KMS-11 (cell line): ENCODE measurements at regions not wholly inside any gene's neighbourhood (a gene's known extent, or its start where the extent isn't known, plus 50 kb on each side); places are given as distances from the start of the nearest gene placed in this dataset.
"Not testable (repeated sequence)": the region's sequence is repeated elsewhere in the genome, so short reads cannot be mapped to it uniquely, and the experiment has no call there.

ENCODE experiments used
- H2AFZ ChIP-seq: fragments of 200-600 bp; sonication (generic); 2 replicates; pipeline ENCODE4 v1.6.1; 2016; ENCODE audit warnings: antibody characterized with exemption, mixed run types, low read depth
- H3K27ac ChIP-seq: fragments of 200-600 bp; sonication (generic); 2 replicates; pipeline ENCODE4 v1.6.1; 2016; ENCODE audit warnings: mild to moderate bottlenecking, mixed run types
- H3K27me3 ChIP-seq: fragments of 200-600 bp; sonication (generic); 2 replicates; pipeline ENCODE4 v1.6.1; 2017; ENCODE audit warnings: mild to moderate bottlenecking, low read depth, mixed run types, moderate library complexity; ENCODE audit not compliant: insufficient read depth
- H3K36me3 ChIP-seq: fragments of 200-600 bp; sonication (generic); 2 replicates; pipeline ENCODE4 v1.6.1; 2017; ENCODE audit warnings: mild to moderate bottlenecking, mixed run types; ENCODE audit not compliant: insufficient read depth
- H3K4me1 ChIP-seq: fragments of 200-600 bp; sonication (generic); 2 replicates; pipeline ENCODE4 v1.6.1; 2016; ENCODE audit warnings: mild to moderate bottlenecking, low read depth, mixed run types; ENCODE audit not compliant: poor library complexity, severe bottlenecking
- H3K4me2 ChIP-seq: fragments of 200-600 bp; sonication (generic); 2 replicates; pipeline ENCODE4 v1.7.0; 2016; ENCODE audit warnings: mild to moderate bottlenecking, mixed run types
- H3K4me3 ChIP-seq: fragments of 200-600 bp; sonication (generic); IDR thresholded peaks from 2 replicates; pipeline ENCODE4 v1.6.1; 2017; ENCODE audit warnings: low read depth, low read length, mixed read lengths; ENCODE audit not compliant: insufficient read depth
- H3K79me2 ChIP-seq: fragments of 200-600 bp; sonication (generic); 2 replicates; pipeline ENCODE4 v1.6.1; 2016; ENCODE audit warnings: low read depth, mixed run types; ENCODE audit not compliant: insufficient read depth
- H3K9ac ChIP-seq: fragments of 200-600 bp; sonication (generic); 2 replicates; pipeline ENCODE4 v1.6.1; 2016; ENCODE audit warnings: mild to moderate bottlenecking, mixed run types
- H4K20me1 ChIP-seq: fragments of 200-600 bp; sonication (generic); 2 replicates; pipeline ENCODE4 v1.6.1; 2016; ENCODE audit warnings: mild to moderate bottlenecking, mixed run types; ENCODE audit not compliant: insufficient read depth
- TF ChIP-seq, protein P1 (sequence below): fragments of 200-600 bp; sonication (generic); conservative IDR thresholded peaks from 2 replicates; pipeline ENCODE4 v1.6.1; 2017; ENCODE audit warnings: low read depth, mild to moderate bottlenecking, antibody characterized with exemption, low read length, moderate library complexity, mixed read lengths

DNA sequence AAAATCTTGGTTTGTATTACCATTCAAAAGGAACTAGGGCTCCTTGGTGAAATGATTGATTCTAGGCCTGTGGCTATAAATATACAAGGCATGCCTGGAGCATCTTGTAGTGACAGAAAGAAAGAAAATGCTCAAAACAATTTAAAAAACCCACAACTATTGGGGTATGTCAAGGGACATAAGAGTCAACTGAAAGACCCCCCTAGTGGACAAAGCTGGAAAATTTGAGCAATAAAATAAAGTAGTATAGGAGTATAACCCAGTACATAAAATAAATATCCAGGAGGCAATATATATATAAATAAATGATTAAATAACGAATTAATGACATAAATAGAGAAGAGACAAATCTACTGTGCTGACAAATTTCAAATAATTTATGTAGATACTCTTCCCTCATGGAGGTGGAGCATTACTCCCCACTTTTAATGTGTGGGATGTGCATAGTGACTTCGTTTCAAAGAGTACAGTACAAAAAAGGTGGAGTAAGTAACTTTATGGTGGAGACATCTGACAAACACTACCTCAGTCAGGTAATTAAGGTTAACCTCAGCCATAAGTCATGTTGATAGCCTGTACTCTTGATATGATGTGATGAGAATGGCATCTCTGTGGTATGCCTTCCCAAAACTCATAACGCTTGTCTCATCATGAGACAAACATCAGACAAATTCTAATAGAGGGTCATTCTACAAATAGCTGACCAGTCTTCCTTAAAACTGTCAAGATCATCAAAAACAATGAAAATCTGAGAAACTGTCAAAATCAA lies 185.0 kb upstream of the GLRA2 start:
- no peaks in the 10 kb centered on the region for H3K27me3 ChIP-seq

DNA sequence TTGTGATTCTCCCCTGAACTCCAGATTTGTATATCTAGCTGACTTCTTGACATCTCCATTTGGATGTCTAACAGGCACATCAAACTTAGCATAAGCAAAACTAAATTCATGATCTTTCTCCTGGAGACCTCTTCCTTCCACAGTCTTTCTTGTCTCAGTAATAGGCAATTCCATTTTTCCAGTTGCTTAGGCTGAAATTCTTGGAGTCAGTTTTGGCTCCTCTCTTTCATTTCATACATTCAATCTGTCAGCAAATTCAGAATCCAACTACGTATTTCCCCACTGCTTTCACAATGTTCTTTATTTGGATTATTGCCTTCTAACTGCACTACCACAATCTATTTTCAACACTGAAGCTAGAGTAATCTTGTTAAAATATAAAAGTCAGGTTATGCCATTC lies 219.9 kb upstream of the GLRA2 start:
- H2AFZ ChIP-seq, result no peak overlapping the region
- H3K4me3 ChIP-seq, result no peak overlapping the region
- no peak overlapping the region for H3K4me2 ChIP-seq
- no peaks in the 10 kb centered on the region for H3K79me2 ChIP-seq
- H4K20me1 ChIP-seq, result no peaks in the 10 kb centered on the region
- no peaks in the 10 kb centered on the region for H3K27me3 ChIP-seq
- no peaks in the 10 kb centered on the region for H3K4me1 ChIP-seq
- H3K27ac ChIP-seq, result no peak overlapping the region
- TF ChIP-seq, protein P1, sequence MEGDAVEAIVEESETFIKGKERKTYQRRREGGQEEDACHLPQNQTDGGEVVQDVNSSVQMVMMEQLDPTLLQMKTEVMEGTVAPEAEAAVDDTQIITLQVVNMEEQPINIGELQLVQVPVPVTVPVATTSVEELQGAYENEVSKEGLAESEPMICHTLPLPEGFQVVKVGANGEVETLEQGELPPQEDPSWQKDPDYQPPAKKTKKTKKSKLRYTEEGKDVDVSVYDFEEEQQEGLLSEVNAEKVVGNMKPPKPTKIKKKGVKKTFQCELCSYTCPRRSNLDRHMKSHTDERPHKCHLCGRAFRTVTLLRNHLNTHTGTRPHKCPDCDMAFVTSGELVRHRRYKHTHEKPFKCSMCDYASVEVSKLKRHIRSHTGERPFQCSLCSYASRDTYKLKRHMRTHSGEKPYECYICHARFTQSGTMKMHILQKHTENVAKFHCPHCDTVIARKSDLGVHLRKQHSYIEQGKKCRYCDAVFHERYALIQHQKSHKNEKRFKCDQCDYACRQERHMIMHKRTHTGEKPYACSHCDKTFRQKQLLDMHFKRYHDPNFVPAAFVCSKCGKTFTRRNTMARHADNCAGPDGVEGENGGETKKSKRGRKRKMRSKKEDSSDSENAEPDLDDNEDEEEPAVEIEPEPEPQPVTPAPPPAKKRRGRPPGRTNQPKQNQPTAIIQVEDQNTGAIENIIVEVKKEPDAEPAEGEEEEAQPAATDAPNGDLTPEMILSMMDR, result no peak
- no peaks in the 10 kb centered on the region for H3K36me3 ChIP-seq
- H3K9ac ChIP-seq, result no peak overlapping the region

More for the DNA sequence above, 185.0 kb upstream of the GLRA2 start:
- Histone ChIP-seq H4K20me1 (no peaks in the 10 kb centered on the region), H3K36me3 (no peaks in the 10 kb centered on the region), H3K27ac (no peak overlapping the region), H3K79me2 (no peaks in the 10 kb centered on the region), H3K4me1 (no peaks in the 10 kb centered on the region), H3K9ac (no peak overlapping the region), H3K4me3 (no peak overlapping the region), H2AFZ (no peak overlapping the region), H3K4me2 (no peak overlapping the region)
- TF ChIP-seq, protein P1, result peak; percentile 46; the same call in 1 of the 2 replicates

DNA sequence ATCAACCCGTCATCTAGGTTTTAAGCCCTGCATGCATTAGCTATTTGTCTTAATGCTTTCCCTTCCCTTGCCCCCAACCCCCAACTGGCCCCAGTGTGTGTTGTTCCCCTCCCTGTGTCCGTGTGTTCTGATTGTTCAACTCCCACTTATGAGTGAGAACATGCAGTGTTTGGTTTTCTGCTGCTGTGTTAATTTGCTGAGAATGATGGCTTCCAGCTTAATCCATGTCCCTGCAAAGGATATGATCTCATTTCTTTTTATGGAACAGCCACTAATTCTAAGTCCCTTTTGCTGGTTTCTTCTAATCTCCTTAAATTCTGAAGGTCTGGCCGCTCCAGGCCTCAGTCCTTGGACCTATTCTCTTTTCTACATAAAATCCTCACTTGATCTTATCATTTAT lies 220.4 kb upstream of the GLRA2 start:
- H3K36me3 ChIP-seq, H3K79me2 ChIP-seq, H3K4me3 ChIP-seq, H2AFZ ChIP-seq, H3K27me3 ChIP-seq, H3K4me2 ChIP-seq, H3K4me1 ChIP-seq, H3K27ac ChIP-seq, H4K20me1 ChIP-seq, H3K9ac ChIP-seq: not testable (repeated sequence)

DNA sequence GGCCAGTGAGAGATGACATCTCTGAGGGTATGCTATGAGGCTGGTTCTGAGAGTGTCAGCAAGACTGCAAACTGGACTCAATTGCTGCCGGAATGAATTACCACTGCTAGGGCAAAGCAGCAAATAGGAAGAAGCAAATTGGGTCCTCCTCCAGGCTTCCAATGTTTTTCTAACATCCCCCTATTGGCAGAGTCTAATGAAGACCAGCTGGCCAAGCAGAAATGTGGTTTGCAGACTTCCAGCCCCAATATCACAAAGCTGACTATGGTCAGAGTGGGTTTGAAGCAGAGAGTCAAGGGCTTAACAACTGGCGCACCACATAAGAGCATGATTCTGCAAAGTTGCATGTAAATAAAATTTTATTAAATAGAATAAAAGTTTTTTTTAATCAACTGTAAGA lies 225.4 kb upstream of the GLRA2 start:
- no peak overlapping the region for H3K4me2 ChIP-seq
- H3K27me3 ChIP-seq, result no peaks in the 10 kb centered on the region
- TF ChIP-seq, protein P1, result no peak
- no peaks in the 10 kb centered on the region for H3K79me2 ChIP-seq
- no peaks in the 10 kb centered on the region for H3K36me3 ChIP-seq
- H2AFZ ChIP-seq, result no peak overlapping the region
- H3K4me3 ChIP-seq, result no peak overlapping the region
- H3K9ac ChIP-seq, result no peak overlapping the region
- H3K27ac ChIP-seq, result no peak overlapping the region
- no peaks in the 10 kb centered on the region for H4K20me1 ChIP-seq
- no peaks in the 10 kb centered on the region for H3K4me1 ChIP-seq

DNA sequence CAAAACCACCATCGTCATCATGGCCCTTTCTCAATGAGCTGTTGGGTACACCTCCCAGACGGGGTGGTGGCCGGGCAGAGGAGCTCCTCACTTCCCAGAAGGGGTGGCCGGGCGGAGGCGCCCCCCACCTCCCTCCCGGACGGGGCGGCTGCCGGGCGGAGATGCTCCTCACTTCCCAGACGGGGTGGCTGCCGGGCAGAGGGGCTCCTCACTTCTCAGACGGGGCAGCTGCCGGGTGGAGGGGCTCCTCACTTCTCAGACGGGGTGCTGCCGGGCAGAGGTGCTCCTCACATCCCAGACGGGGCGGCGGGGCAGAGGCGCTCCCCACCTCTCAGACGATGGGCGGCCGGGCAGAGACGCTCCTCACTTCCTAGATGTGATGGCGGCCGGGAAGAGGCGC lies 226.8 kb upstream of the GLRA2 start:
- not testable (repeated sequence) for H3K4me1 ChIP-seq, H3K4me3 ChIP-seq, H3K4me2 ChIP-seq, H3K79me2 ChIP-seq, H3K9ac ChIP-seq, H3K36me3 ChIP-seq, H3K27ac ChIP-seq, H4K20me1 ChIP-seq, H2AFZ ChIP-seq, H3K27me3 ChIP-seq
